ENCODE measurements at regions not wholly inside any gene's neighbourhood (a gene's known extent, or its start where the extent isn't known, plus 50 kb on each side); places are given as distances from the start of the nearest gene placed in this dataset.

GRCh38 chr10:83941189-83941588, 198.1 kb upstream of the GHITM start:
- Histone ChIP-seq H3K4me3 (replicated peaks; ENCODE audit: low read depth, low read length) (no peak overlapping the region), H3K27me3 (replicated peaks; ENCODE audit: control insufficient read depth, insufficient read depth, low read length) (no peaks in the 10 kb centered on the region; the same call in 1 of the 2 replicates), H3K36me3 (ENCODE audit: control insufficient read depth, insufficient read depth, low read length) (no peaks in the 10 kb centered on the region)
- no peak for DNase-seq (ENCODE audit: extremely low read depth, insufficient read length)
- TF ChIP-seq CTCF (IDR thresholded peaks at IDR 0.05; ENCODE audit: insufficient read depth, low read length, poor library complexity, severe bottlenecking): no peak

DNA sequence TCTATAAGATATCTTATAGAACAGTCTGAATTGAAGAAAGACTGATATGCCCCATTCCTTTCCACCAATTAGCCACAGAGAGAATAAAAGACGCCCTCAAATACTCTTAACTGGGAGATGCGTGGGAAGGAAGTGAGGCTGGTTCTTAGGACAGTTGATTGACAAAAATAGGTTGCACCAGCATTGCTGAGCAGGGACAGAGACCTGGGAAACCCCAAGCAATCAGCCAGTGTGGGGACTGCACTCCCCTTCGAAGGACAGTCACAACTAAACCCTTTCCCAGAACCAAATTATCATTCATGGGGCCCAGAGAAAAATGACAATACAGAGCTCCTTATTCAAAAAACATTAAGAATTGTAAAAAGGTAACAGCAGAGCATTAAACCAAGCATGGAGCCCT, 196.9 kb upstream of the GHITM start:
- H3K4me3 ChIP-seq (replicated peaks; ENCODE audit: low read depth, low read length): no peak overlapping the region
- H3K27me3 ChIP-seq (replicated peaks; ENCODE audit: control insufficient read depth, insufficient read depth, low read length): no peaks in the 10 kb centered on the region; the same call in 1 of the 2 replicates
- no peak for DNase-seq (ENCODE audit: extremely low read depth, insufficient read length)
- no peak for TF ChIP-seq CTCF (IDR thresholded peaks at IDR 0.05; ENCODE audit: insufficient read depth, low read length, poor library complexity, severe bottlenecking)
- no peaks in the 10 kb centered on the region for H3K36me3 ChIP-seq (ENCODE audit: control insufficient read depth, insufficient read depth, low read length)

DNA sequence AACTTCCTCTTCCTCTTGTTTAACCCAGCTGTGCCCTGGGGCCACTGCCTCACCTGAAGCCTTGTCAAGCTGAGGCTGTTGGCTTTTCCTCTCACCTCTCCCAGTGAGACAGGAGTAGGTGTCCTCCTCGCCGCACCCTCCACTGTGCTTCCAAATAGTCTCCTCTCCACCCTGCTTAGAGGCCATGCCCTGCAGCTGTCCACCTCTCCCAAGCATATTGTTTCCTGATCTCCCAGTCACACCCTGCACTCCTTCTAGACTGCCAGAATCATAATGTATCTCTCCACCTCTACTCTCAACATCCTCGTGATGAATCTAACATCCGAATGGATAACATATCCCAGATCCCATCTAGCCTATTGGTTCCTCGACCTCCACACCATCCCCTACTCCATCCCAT, 196.3 kb upstream of the GHITM start:
- TF ChIP-seq CTCF (IDR thresholded peaks at IDR 0.05; ENCODE audit: insufficient read depth, low read length, poor library complexity, severe bottlenecking): no peak
- Histone ChIP-seq H3K36me3 (ENCODE audit: control insufficient read depth, insufficient read depth, low read length) (no peaks in the 10 kb centered on the region), H3K27me3 (replicated peaks; ENCODE audit: control insufficient read depth, insufficient read depth, low read length) (no peaks in the 10 kb centered on the region; the same call in 1 of the 2 replicates), H3K4me3 (replicated peaks; ENCODE audit: low read depth, low read length) (no peak overlapping the region)
- no peak for DNase-seq (ENCODE audit: extremely low read depth, insufficient read length)

- Histone ChIP-seq H3K27me3 (replicated peaks; ENCODE audit: control insufficient read depth, insufficient read depth, low read length) (no peaks in the 10 kb centered on the region; the same call in 1 of the 2 replicates), H3K36me3 (ENCODE audit: control insufficient read depth, insufficient read depth, low read length) (no peaks in the 10 kb centered on the region), H3K4me3 (replicated peaks; ENCODE audit: low read depth, low read length) (no peak overlapping the region)
- TF ChIP-seq CTCF (IDR thresholded peaks at IDR 0.05; ENCODE audit: insufficient read depth, low read length, poor library complexity, severe bottlenecking): no peak
- no peak for DNase-seq (ENCODE audit: extremely low read depth, insufficient read length)
These were observed 195.4 kb upstream of the GHITM start for GRCh38 chr10:83943920-83944319.

DNA sequence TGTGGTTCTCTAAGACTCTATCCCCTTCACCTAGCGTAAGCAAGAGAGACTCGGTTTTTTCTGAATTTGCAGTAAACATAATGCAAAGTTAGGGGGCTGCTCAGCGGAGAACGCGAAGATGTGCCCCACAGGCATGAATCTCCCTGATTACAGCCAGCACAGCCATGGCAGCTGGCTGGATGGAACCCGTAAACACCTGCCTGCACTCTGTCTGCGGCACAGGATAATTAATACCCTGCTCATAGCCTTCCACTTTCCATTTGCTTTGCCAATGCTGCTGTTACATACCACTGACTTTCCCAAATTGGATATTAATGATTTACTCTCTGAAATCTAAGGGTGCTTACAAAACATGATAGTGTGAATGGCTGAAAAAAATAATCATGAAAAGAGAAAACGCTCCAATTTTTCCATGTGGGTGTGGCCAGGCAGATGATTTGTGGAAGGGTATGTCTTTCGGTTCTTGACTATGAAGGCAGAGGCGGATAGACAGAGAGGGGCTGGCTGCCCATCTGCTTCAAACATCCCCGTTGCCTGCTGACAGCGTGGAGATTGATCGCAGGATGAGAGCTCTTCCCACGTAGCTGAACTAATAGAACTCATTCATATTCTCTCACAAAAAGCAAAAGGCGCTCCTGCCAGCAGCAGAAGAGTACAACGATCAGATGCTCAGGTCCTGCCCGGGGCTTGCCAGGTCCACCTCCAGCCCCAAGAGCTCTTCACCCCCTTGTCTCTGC, 193.2 kb upstream of the GHITM start:
- no peak for TF ChIP-seq CTCF (IDR thresholded peaks at IDR 0.05; ENCODE audit: insufficient read depth, low read length, poor library complexity, severe bottlenecking)
- H3K27me3 ChIP-seq (replicated peaks; ENCODE audit: control insufficient read depth, insufficient read depth, low read length): no peaks in the 10 kb centered on the region
- no peak overlapping the region for H3K4me3 ChIP-seq (replicated peaks; ENCODE audit: low read depth, low read length)
- DNase-seq (ENCODE audit: extremely low read depth, insufficient read length): no peak
- no peaks in the 10 kb centered on the region for H3K36me3 ChIP-seq (ENCODE audit: control insufficient read depth, insufficient read depth, low read length)

Data from GM06990 (cell line).